Adipose tissue (tissue), 3 donors: ENCODE measurements at regions not wholly inside any gene's neighbourhood (a gene's known extent, or its start where the extent isn't known, plus 50 kb on each side); places are given as distances from the start of the nearest gene placed in this dataset.
"Not testable (repeated sequence)": the region's sequence is repeated elsewhere in the genome, so short reads cannot be mapped to it uniquely, and the experiment has no call there.

ENCODE experiments used
- H3K27ac ChIP-seq: one replicate; pipeline ENCODE4 v1.5.1; 2013; ENCODE audit warnings: low read depth, low read length
- WGBS, 3 donors: extraction: QIAGEN DNeasy Blood & Tissue Kit; methylation state at CpG; one replicate each; pipeline ENCODE4 v1.1.7; 2013; 5-methylcytosine and 5-hydroxymethylcytosine counted together
- donor health status: healthy with polysubstance abuse.
- donor health status: Bipolar disorder and iron deficiency.
- donor health status: healthy.

- H3K27ac ChIP-seq, result no peak overlapping the region
- 96 to 98% (median 97%) methylated on average over 7 of the region's 7 CpGs for WGBS, 3 donors
Measured at GRCh38 chr6:11415557-11415956, 122.0 kb upstream of the TMEM170B start.

GRCh38 chr6:11414176-11414963, 123.2 kb upstream of the TMEM170B start:
- WGBS, 3 donors, result 79 to 94% (median 79%) methylated on average over 2 of the region's 2 CpGs
- no peak overlapping the region for H3K27ac ChIP-seq

DNA sequence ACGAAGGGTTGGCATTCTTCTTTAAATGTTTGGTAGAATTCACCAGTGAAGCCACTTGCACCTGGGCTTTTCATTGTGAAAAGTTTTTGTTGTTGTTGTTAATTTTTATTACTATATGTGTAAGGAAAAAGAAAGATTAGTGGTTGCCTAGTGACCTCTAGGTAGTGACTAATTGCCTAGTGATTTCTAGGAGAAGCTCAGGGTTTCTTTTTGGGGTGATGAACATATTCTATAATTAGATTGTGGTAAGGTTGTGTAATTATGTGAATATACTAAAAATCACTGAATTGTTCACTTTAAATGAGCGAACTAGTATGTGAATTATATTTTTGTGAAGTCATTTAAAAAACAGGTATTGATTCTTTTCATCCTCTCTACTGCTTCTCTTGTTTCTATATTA, 123.8 kb upstream of the TMEM170B start:
- 73 to 93% (median 90%) methylated on average over 2 of the region's 2 CpGs for WGBS, 3 donors
- no peak overlapping the region for H3K27ac ChIP-seq

GRCh38 chr6:11413117-11413687, 124.3 kb upstream of the TMEM170B start:
- WGBS, 3 donors, result 89 to 93% (median 90%) methylated on average over 6 of the region's 6 CpGs
- H3K27ac ChIP-seq, result no peak overlapping the region

DNA sequence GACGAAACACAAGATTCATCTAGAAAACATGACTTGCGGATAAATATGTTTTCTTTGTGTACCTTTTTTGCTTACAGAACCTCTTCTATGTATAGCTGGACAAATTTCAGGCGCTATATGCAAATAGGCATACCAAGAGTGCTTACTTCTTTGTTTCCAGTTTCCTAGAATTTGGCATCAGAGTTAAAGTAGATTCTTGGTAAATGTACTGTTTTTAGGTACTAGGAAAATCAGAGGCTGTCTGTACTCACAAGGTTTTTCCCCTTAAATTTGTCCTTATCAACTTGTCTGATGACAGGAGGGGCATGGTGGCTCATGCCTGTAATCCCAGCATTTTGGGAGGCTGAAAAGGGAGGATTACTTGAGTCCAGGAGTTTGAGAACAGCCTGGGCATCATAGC, 124.9 kb upstream of the TMEM170B start:
- 93 to 97% (median 97%) methylated on average over 3 of the region's 3 CpGs for WGBS, 3 donors
- H3K27ac ChIP-seq, result no peak overlapping the region

GRCh38 chr6:11412011-11412424, 125.5 kb upstream of the TMEM170B start:
- H3K27ac ChIP-seq, result no peak overlapping the region
- 38 to 51% (median 49%) methylated on average over 2 of the region's 2 CpGs for WGBS, 3 donors

- WGBS, 3 donors, result 63 to 88% (median 73%) methylated on average over 3 of the region's 3 CpGs
- H3K27ac ChIP-seq, result no peak overlapping the region
Measured at GRCh38 chr6:11411593-11411992, 126.0 kb upstream of the TMEM170B start.

- H3K27ac ChIP-seq, result no peak overlapping the region
- 54 to 64% (median 60%) methylated on average over 4 of the region's 4 CpGs for WGBS, 3 donors
Measured at GRCh38 chr6:11410539-11411307, 126.8 kb upstream of the TMEM170B start.

DNA sequence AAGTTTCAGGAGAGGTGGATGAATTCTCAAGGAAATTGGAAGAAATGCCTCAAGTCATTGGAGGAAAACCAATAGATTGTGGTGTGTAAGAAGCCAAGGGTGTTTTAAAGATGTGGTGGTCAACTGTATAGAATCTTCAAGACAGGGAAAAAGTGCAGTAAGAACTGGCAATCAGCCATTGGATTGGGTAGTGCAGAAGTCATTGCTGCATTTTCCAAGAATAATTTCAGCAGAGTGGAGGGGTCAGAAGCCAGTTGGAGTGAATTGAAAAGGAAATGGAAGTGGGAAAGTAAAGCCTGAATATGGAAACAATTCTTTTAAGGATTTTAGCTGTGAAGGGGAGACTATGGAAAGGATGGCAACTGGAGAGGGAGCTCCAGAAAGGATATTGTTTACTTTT, 128.2 kb upstream of the TMEM170B start:
- no peak overlapping the region for H3K27ac ChIP-seq

DNA sequence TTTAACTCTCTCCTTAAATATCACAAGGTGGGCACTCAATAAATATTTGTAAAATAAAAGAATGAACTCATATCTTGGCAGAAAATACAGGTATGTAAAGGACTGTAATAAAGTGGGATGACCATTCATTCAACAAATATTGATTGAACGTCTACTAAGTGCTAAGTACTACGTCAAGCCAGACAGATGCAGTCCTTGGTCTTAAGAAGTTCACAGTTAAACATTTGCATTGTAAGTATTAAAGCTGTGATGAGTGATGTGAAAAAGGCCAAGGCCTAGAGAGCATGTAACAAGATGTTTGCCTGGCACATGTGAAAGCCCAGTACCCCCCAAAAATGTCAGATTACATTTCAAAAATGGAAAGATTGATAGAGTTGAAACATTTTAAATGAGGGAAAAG, 130.1 kb upstream of the TMEM170B start:
- WGBS, 3 donors, result 77 to 92% (median 89%) methylated on average over 2 of the region's 2 CpGs

DNA sequence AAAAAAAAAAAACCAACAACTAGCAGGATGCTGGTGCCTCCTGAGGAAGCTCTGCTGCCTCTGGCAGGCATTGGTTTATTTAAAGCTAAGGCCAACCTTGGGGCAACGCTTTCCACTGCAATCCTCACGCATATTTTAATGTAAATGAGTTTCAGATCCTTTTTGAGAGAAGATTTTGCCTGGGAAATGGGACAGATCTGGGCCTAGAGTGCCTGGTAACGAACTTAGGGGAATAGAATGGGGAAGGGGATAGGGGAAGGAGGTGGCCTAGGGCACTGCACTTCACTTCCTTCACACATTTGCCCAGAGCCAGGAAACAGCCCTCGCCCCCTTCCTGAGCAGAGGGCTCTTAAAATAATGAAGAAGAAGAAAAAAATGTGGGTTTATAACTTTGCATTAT, 132.7 kb upstream of the TMEM170B start:
- H3K27ac ChIP-seq, result no peak overlapping the region
- 45 to 59% (median 55%) methylated on average over 4 of the region's 4 CpGs for WGBS, 3 donors

More for the DNA sequence above, 130.1 kb upstream of the TMEM170B start:
- H3K27ac ChIP-seq, result no peak overlapping the region

DNA sequence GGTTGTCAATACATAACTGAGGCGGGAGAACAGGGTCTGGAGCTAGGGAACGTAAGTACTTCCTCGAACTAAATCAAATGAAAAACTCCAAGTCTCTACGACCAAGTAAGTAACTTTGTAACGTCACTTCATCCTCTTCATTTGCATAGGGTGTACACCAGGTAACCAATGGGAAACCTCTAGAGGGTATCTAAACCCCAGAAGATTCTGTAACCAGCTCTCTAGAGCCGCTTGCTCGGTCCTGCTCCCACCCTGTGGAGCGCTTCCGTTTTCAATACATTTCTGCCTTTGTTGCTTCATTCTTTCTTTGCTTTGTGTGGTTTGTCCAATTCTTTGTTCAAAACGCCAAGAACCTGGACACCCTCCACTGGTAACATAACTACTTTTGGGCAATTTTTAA, 133.5 kb upstream of the TMEM170B start:
- no peak overlapping the region for H3K27ac ChIP-seq
- 89 to 93% (median 89%) methylated on average over 10 of the region's 10 CpGs for WGBS, 3 donors

GRCh38 chr6:11403035-11403601, 134.4 kb upstream of the TMEM170B start:
- 90 to 95% (median 95%) methylated on average over 11 of the region's 11 CpGs for WGBS, 3 donors
- no peak overlapping the region for H3K27ac ChIP-seq

GRCh38 chr6:11402581-11402980, 135.0 kb upstream of the TMEM170B start:
- H3K27ac ChIP-seq, result not testable (repeated sequence)
- WGBS, 3 donors, result 93 to 99% (median 97%) methylated on average over 28 to 36 of the region's 36 CpGs

DNA sequence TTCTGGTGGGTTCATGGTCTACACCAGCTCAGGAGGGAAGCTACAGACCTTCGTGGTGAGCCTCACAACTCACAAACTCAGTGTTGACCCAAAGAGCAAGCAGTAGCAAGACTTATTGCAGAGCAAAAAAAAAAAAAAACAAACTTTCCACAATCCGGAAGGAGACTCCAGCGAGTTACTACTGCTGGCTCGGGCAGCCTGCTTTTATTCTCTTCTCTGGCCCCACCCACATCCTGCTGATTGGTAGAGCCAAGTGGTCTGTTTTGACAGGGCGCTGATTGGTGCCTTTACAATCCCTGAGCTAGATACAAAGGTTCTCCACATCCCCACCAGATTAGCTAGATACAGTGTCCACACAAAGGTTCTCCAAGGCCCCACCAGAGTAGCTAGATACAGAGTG, 135.6 kb upstream of the TMEM170B start:
- not testable (repeated sequence) for H3K27ac ChIP-seq
- WGBS, 3 donors, result 82 to 93% (median 88%) methylated on average over 5 of the region's 5 CpGs

DNA sequence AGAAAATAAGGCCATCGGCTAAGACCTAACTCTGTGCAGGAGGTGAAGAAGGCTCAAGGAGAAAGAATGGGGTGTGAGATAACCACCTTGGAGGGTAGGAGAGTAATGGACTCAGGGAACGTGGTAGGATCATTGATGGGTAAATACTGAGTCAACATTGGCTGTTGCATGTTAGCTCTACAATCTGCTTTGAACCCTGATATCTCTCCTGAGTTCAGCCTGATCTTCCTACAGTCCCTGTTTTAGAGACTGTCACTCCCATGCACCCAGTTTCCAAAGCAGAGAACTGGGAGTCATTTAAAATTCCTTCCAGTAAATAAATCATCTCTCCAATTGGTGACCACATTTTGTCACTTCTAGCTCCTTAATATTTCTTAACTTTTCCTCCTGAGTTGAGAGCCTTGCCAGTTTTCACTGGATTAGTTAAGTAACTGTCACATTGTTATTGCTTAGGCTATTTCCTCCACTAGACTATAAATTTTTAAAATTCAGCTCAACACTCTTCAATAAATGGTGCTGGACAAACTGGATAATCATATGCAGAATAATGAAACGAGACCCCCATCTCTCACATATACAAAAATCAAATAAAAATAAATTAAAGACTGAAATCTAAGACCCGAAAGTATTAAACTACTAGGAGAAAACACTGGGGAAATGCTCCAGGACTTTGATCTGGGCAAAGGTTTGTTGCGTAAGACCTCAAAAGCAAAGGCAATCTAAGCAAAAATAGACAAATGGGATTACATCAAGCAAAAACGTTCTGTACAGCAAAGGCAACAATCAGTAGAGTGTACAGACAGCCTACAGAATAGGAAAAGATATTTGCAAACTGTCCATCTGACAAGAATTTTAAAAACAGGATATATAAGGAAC, 138.9 kb upstream of the TMEM170B start:
- H3K27ac ChIP-seq, result no peak overlapping the region
- 63 to 65% (median 64%) methylated on average over 6 of the region's 6 CpGs for WGBS, 3 donors

DNA sequence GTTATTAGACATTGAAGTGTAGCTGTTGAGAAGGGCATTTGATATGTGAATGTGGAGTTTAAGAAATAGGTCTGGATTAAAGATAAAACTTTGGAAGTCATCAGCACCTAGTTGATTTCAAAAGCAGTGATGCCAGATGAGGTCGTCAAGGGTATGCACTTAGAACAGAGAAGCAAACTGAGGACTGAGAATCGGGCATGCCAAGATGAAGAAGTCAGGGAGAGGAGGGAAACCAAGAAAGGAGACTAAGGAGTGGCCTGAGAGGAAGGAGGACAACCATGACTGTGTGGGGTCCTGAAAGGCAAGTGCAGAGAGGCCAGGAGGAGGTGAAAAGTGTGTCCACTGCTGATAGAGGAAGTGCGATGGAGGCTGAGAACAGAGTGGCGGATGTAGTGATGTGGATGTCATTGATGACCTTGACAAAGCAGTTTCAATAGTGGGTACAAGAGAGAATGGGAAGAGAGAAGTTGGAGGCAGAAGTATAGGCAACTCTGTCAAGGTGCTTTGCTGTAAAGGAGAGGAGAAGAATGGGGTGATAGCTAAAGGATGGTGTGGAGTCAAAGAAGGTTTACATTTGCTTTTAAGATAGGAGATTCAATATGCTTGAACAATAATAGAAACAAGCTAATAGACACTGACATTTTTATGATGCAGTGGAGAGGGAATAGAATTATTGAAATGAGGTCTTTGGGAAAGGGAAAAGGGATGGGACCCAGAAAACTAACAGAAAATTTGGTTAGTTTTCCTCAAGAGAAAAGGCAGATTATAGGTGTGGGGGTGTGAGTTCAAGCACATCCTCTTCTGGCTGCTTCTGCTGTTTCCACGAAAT, 139.7 kb upstream of the TMEM170B start:
- WGBS, 3 donors, result 86 to 90% (median 87%) methylated on average over 5 of the region's 5 CpGs
- no peak overlapping the region for H3K27ac ChIP-seq
